Panc1 (cell line): ENCODE measurements at regions not wholly inside any gene's neighbourhood (a gene's known extent, or its start where the extent isn't known, plus 50 kb on each side); places are given as distances from the start of the nearest gene placed in this dataset.

Experiments
- ATAC-seq: fragments of 200-7000 bp; cut with Tn5 transposase; 2 replicates; pipeline ENCODE4 v1.9.1; 2020; ENCODE audit warnings: mild to moderate bottlenecking, moderate library complexity
- BruUV-seq: library from RNA; stranded (reverse); fragments of 400-500 nt; replicated peaks from 2 replicates; lab custom pipeline; 2021; lab: Mats Ljungman, UMichigan
- CTCF ChIA-PET: fragments of 300-600 bp; sonication (Branson Sonifier 250); formaldehyde crosslinking; loops from one replicate; lab custom pipeline; 2022; ENCODE audit warnings: antibody characterized with exemption; lab: Charles Lee
- POLR2A ChIA-PET: fragments of 300-600 bp; sonication (Branson Sonifier 250); formaldehyde crosslinking; loops from one replicate; lab custom pipeline; 2022; ENCODE audit warnings: antibody characterized with exemption; lab: Charles Lee
- DNase-seq: peaks from one replicate; pipeline ENCODE4 v3.0.0-alpha.2; 2010; ENCODE audit warnings: low read depth, low spot score
- H3K27ac ChIP-seq: 2 replicates; pipeline ENCODE4 v1.5.1; 2011; ENCODE audit warnings: mild to moderate bottlenecking, low read length, inconsistent platforms
- H3K27me3 ChIP-seq: fragments of 200-500 bp; sonication (Bioruptor generic); 2 replicates; pipeline ENCODE4 v1.6.0; 2014; ENCODE audit warnings: low read length, inconsistent platforms; ENCODE audit not compliant: control insufficient read depth, insufficient read depth
- H3K36me3 ChIP-seq: fragments of 200-500 bp; sonication (Bioruptor generic); 2 replicates; pipeline ENCODE4 v1.5.1; 2014; ENCODE audit warnings: inconsistent platforms, mild to moderate bottlenecking, low read length, moderate library complexity; ENCODE audit not compliant: control insufficient read depth, insufficient read depth
- H3K4me1 ChIP-seq: 2 replicates; pipeline ENCODE4 v1.5.1; 2011; ENCODE audit warnings: inconsistent platforms, mild to moderate bottlenecking, low read length, moderate library complexity; ENCODE audit not compliant: control insufficient read depth, insufficient read depth
- H3K4me3 ChIP-seq, 2 experiments: 2 replicates each; pipeline ENCODE4 v1.5.1; 2011 to 2012; ENCODE audit warnings: low read depth in 2 of 2, low read length in 2 of 2, mild to moderate bottlenecking in 2 of 2, inconsistent platforms in 1 of 2, moderate library complexity in 1 of 2
- H3K9me3 ChIP-seq: fragments of 200-500 bp; sonication (Bioruptor generic); 2 replicates; pipeline ENCODE4 v1.5.1; 2014; ENCODE audit warnings: low read depth, mild to moderate bottlenecking, inconsistent platforms, low read length, moderate library complexity; ENCODE audit not compliant: control insufficient read depth, insufficient read depth
- POLR2AphosphoS5 ChIP-seq: IDR thresholded peaks from 2 replicates; pipeline ENCODE4 v1.6.1; 2012; ENCODE audit warnings: mild to moderate bottlenecking, low read depth, low read length, moderate library complexity
- REST ChIP-seq, 2 experiments: IDR thresholded peaks; 2 replicates each; pipeline ENCODE4 v1.6.1; 2011 to 2012; ENCODE audit warnings: low read depth in 2 of 2, control low read depth in 1 of 2, low read length in 1 of 2, mild to moderate bottlenecking in 1 of 2, moderate library complexity in 1 of 2; ENCODE audit not compliant: insufficient read depth in 1 of 2
- SIN3A ChIP-seq: IDR thresholded peaks from 2 replicates; pipeline ENCODE4 v1.6.1; 2012; ENCODE audit warnings: low read depth, mild to moderate bottlenecking, low read length, moderate library complexity, borderline replicate concordance; ENCODE audit not compliant: insufficient read depth
- TCF7L2 ChIP-seq: IDR thresholded peaks from 2 replicates; pipeline ENCODE4 v1.6.1; 2011; ENCODE audit warnings: mild to moderate bottlenecking, low read depth, low read length, inconsistent platforms
- in situ Hi-C: cut with HindIII; loops from 2 replicates; pipeline ENCODE4 v1.10.0; 2016; ENCODE audit warnings: low sequenced_read_pairs, low pct_unique_long_range_greater_than_20kb
- intact Hi-C: fragments of 100-400 bp; cut with micrococcal nuclease; formaldehyde crosslinking; loops from one replicate; pipeline ENCODE4 v1.10.0; 2022; ENCODE audit not compliant: unreplicated experiment
- TF ChIP-seq, protein P1 (sequence below): fragments of 450-650 bp; IDR thresholded peaks from 2 replicates; pipeline ENCODE4 v1.5.1; 2017; ENCODE audit warnings: mild to moderate bottlenecking

GRCh38 chr2:16279201-16279570 lies 338.8 kb downstream of the MYCN start:
- TF ChIP-seq, protein P1, sequence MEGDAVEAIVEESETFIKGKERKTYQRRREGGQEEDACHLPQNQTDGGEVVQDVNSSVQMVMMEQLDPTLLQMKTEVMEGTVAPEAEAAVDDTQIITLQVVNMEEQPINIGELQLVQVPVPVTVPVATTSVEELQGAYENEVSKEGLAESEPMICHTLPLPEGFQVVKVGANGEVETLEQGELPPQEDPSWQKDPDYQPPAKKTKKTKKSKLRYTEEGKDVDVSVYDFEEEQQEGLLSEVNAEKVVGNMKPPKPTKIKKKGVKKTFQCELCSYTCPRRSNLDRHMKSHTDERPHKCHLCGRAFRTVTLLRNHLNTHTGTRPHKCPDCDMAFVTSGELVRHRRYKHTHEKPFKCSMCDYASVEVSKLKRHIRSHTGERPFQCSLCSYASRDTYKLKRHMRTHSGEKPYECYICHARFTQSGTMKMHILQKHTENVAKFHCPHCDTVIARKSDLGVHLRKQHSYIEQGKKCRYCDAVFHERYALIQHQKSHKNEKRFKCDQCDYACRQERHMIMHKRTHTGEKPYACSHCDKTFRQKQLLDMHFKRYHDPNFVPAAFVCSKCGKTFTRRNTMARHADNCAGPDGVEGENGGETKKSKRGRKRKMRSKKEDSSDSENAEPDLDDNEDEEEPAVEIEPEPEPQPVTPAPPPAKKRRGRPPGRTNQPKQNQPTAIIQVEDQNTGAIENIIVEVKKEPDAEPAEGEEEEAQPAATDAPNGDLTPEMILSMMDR, result no peak
- no peak for TF ChIP-seq SIN3A
- no peak for TF ChIP-seq POLR2AphosphoS5
- no peak for TF ChIP-seq REST (IDR thresholded peaks at IDR 0.05; ENCODE audit: insufficient read depth in 1 of 2, low read depth in 2 of 2, low read length in 1 of 2)
- TF ChIP-seq TCF7L2, result no peak
- DNase-seq, result no peak
- in situ Hi-C loops (no loop called here), intact Hi-C loops (no loop called here)
- no peak overlapping the region for H3K27ac ChIP-seq
- BruUV-seq, result no TSS peak
- no peaks in the 10 kb centered on the region for H3K36me3 ChIP-seq
- ChIA-PET POLR2A (interaction anchor here (0.7 kb wide), 1 partner anchor 307 kb away, joined by 6 read pairs; no protein-coding TSS in a partner anchor), CTCF (no interaction called here)
- no peak for ATAC-seq
- H3K27me3 ChIP-seq, result no peaks in the 10 kb centered on the region
- H3K9me3 ChIP-seq, result no peaks in the 10 kb centered on the region
- no peaks in the 10 kb centered on the region for H3K4me1 ChIP-seq
- no peak overlapping the region for H3K4me3 ChIP-seq

- intact Hi-C loops (no loop called here), in situ Hi-C loops (no loop called here)
- no peak for TF ChIP-seq SIN3A
- TF ChIP-seq, protein P1, result no peak
- TF ChIP-seq REST (IDR thresholded peaks at IDR 0.05; ENCODE audit: insufficient read depth in 1 of 2, low read depth in 2 of 2, low read length in 1 of 2), result no peak
- H3K36me3 ChIP-seq, result no peaks in the 10 kb centered on the region
- BruUV-seq, result no TSS peak
- no peaks in the 10 kb centered on the region for H3K27me3 ChIP-seq
- H3K27ac ChIP-seq, result no peak overlapping the region
- ChIA-PET POLR2A (interaction anchor here (0.7 kb wide), 1 partner anchor 306 kb away, joined by 6 read pairs; no protein-coding TSS in a partner anchor), CTCF (no interaction called here)
- DNase-seq, result no peak
- H3K4me1 ChIP-seq, result no peaks in the 10 kb centered on the region
- no peaks in the 10 kb centered on the region for H3K9me3 ChIP-seq
- no peak overlapping the region for H3K4me3 ChIP-seq
- no peak for ATAC-seq
Observed at GRCh38 chr2:16278421-16279200, 338.3 kb downstream of the MYCN start.
